ENCODE measurements at regions not wholly inside any gene's neighbourhood (a gene's known extent, or its start where the extent isn't known, plus 50 kb on each side); places are given as distances from the start of the nearest gene placed in this dataset.

GRCh38 chr2:223166983-223167650 is 115.1 kb downstream of the KCNE4 start:
- Histone ChIP-seq H3K36me3 (replicated peaks in 1 of 2; ENCODE audit: control insufficient read depth in 1 of 2, insufficient read depth in 2 of 2, low read length in 2 of 2) (no peaks in the 10 kb centered on the region), H3K4me3 (replicated peaks in 1 of 3; ENCODE audit: insufficient read depth in 1 of 3, low read depth in 2 of 3, low read length in 3 of 3) (no peak overlapping the region), H3K4me2 (ENCODE audit: low read depth, low read length) (no peak overlapping the region), H3K9me3 (ENCODE audit: low read length) (no peaks in the 10 kb centered on the region), H2AFZ (ENCODE audit: low read length) (no peak overlapping the region), H3K27ac (ENCODE audit: extremely low read length, insufficient read depth, low read length) (no peak overlapping the region), H3K4me1 (ENCODE audit: insufficient read depth, low read length) (no peaks in the 10 kb centered on the region), H3K9ac (ENCODE audit: insufficient read depth, low read depth, low read length) (no peak overlapping the region), H3K27me3 (ENCODE audit: control insufficient read depth in 1 of 2, insufficient read depth in 2 of 2, low read length in 2 of 2) (no peaks in the 10 kb centered on the region), H4K20me1 (ENCODE audit: insufficient read depth, low read length) (no peaks in the 10 kb centered on the region), H3K79me2 (ENCODE audit: insufficient read depth, low read length) (no peaks in the 10 kb centered on the region)
- DNase-seq (ENCODE audit: low spot score) (no peak), ATAC-seq (no peak), FAIRE-seq (no peak)
- ChIA-PET POLR2A (no interaction called here), CTCF (ENCODE audit: low intra/inter-chr PET ratio, low total read pairs) (no interaction called here)
- in situ Hi-C loops (cut with HindIII; ENCODE audit: extremely low pct_ligation_motif_present, low pct_unique_long_range_greater_than_20kb) (no loop called here), intact Hi-C loops (cut with micrococcal nuclease; ENCODE audit: unreplicated experiment) (no loop called here)
- no TSS peak for BruUV-seq (replicated peaks)
- 17% methylated on average over 6 of the region's 6 CpGs for WGBS (ENCODE audit: low lambda C conversion rate)
- TF ChIP-seq ZBTB26 (CRISPR knock-in tag; IDR thresholded peaks at IDR 0.05; ENCODE audit: borderline replicate concordance) (no peak), FOXK1 (CRISPR knock-in tag; IDR thresholded peaks at IDR 0.05; ENCODE audit: borderline replicate concordance, low read depth) (no peak), SUZ12 (IDR thresholded peaks at IDR 0.05; ENCODE audit: low read depth, low read length) (no peak), ZNF850 (CRISPR knock-in tag; conservative IDR thresholded peaks at IDR 0.05) (no peak), MYC (CRISPR knock-in tag; IDR thresholded peaks at IDR 0.05; ENCODE audit: borderline replicate concordance) (no peak), NFRKB (IDR thresholded peaks at IDR 0.05) (no peak), ZFX (CRISPR knock-in tag; IDR thresholded peaks at IDR 0.05; ENCODE audit: low read depth) (no peak), ZMAT5 (CRISPR knock-in tag; IDR thresholded peaks at IDR 0.05; ENCODE audit: borderline replicate concordance, low read depth) (no peak), MZF1 (CRISPR knock-in tag; IDR thresholded peaks at IDR 0.05; ENCODE audit: borderline replicate concordance) (no peak), TGIF2 (CRISPR knock-in tag; IDR thresholded peaks at IDR 0.05) (no peak), ZNF607 (CRISPR knock-in tag; IDR thresholded peaks at IDR 0.05; ENCODE audit: borderline replicate concordance) (no peak), TMF1 (CRISPR knock-in tag; IDR thresholded peaks at IDR 0.05; ENCODE audit: low read depth) (no peak), SOX5 (CRISPR knock-in tag; IDR thresholded peaks at IDR 0.05; ENCODE audit: borderline replicate concordance) (no peak), REST (IDR thresholded peaks at IDR 0.05; ENCODE audit: borderline replicate concordance in 1 of 2, low read depth in 1 of 2, low read length in 2 of 2) (no peak), PHF21A (CRISPR knock-in tag; IDR thresholded peaks at IDR 0.05) (no peak), NFKBIZ (CRISPR knock-in tag; IDR thresholded peaks at IDR 0.05) (no peak), KDM2A (CRISPR knock-in tag; IDR thresholded peaks at IDR 0.05; ENCODE audit: borderline replicate concordance, low read depth) (no peak)

All from HepG2 (cell line).